Pulmonary artery endothelial cell (primary cell): ENCODE measurements at regions not wholly inside any gene's neighbourhood (a gene's known extent, or its start where the extent isn't known, plus 50 kb on each side); places are given as distances from the start of the nearest gene placed in this dataset.

Experiments
- DNase-seq: peaks from one replicate; pipeline ENCODE4 v3.0.0-alpha.2; 2011; ENCODE audit warnings: low read depth, low spot score

DNA sequence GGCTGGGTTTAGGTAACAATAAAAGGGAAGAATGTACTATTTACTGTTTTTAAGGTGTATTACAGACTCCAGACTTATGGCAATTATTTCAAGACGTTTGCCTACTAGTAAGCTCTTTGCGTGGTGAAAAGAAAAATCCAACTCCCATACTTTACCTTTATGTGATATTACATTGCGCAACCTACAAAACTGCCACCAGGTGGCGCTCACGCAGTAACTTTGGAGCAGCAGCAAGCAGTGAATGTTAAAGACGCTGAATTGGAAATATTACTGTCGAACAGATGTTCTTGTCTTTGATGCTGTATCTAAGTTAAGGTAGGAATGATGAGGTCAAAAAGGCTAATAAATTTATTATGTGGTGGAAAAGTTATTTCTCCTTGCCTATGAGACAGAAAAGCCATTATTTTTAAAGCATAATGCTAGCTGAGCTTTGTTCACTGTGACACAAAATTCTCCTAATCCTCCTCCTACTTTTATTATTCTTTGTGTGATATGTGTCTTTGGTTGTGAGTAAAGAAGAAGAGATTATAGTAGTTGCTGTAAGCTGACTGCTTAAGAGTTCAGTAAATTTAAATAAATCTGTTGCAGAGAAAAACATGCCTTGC, 1099.8 kb upstream of the TENM3 start:
- peak; percentile 26 for DNase-seq

DNA sequence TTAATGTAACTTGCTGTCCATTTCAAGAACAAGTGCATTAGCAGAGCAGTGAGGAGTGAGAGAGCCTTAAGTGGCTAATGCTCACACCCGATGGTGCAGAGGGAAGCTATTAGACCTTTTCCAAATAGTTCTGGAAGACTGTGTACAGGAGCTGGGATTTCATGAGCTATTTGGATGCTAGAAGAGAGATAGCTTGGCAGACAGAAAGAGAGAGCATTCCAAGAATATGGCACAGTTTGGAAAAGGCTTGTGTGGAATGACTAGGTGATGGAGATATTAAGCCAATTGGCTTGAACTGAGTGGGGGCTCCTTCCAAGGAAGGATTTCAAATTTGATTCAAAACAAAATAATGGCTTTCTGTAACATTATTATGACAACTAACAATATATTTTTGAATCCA, 1097.2 kb upstream of the TENM3 start:
- DNase-seq, result no peak

DNA sequence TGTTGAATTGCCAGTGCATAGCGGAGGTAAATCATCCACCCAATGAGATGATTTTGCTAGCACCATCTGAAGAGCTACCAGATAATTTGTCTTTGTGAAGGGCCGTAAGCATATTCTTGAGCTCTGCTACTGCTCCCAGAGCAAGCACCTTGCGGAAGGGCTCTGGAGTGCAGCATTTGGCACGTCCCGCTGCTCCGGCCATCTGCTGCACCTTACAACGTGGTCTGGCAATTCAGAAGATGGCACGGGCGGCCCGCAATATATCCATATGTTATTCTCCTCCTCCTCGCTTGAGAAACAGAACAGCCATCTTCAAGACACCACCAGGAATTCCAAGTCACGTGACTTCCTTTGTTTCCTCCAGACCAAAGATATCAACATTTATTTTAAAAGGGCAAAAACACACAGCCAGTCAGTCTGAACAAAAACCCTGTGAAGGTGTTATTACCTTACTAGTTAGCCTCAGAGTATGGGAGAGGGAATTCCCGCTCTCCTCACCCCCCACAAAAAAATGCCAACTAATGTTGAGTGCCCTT, 1095.7 kb upstream of the TENM3 start:
- DNase-seq, result no peak

DNA sequence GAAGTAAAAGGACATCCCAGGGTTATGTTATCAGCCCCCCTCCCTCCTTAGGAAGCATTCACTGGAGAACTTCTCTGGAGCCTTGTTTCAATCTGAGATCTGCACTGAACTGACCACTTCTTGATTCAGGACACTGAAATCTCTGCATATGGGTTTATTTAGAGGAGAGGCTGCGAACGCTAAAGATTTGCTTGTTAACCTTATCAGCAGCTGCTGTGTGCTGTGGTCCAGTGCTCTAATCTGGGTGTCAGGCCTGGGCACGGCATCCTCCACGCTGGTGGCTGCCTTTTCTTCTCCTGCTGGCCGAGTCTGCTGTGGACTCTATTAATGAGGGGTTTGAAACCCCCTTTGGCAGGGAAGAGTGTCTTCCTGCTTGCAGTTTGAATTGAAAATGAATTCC, 1094.7 kb upstream of the TENM3 start:
- no peak for DNase-seq

DNA sequence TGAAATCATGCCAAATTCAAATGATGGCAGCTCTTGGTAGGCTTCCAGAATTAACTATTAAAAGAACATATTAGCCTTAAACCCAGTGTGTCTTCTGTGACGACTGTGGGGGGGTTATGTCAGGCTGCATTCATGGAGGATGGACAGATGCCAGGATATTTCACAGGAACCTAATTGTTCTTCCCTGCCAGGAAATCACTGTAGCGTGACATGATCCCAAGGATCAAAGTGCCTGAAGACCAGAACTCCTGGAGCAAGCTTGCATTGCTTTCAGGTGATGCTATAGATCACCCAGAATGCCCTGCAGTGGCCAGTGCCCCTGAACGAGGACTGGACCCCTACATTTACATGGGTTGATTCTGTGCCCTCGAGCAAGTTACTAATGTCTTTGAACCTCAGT, 1093.0 kb upstream of the TENM3 start:
- no peak for DNase-seq

DNA sequence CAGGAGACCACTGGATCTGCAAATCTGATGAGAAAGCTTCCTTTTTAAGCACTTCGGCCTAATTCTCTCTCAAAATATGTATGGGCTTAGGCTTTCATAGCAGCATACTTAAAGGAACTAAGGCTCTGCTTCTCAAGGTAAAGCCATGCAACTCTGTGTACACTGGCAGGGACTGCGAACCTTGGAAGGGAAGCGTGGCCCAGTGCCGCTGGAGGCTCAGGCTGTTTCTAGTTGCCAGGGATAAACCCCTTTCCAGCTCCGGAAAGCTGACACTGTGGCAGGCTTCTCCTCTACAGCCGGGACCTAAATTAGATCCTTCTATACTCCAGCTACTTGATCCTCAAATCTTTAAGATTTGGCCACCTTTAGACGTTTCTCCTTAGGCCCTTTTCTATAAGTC, 1091.3 kb upstream of the TENM3 start:
- no peak for DNase-seq

DNA sequence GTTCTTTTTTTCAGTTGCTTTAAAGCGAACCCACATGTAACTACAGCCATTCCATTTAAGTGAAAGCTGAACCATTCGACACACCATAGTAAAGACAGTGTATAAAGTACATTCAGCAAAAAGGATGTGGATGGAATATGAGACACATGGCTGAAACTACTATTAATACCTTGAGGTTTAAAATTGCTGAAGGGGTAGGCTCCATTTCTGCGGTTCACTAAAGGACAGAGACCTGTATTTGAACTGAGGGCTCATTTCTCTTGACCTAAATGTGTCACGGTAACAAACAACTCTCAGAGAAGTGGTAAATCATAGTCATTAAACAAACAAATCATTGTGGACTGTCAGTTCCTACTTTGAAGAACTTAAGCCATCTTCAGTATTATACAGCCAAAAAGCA, 1085.6 kb upstream of the TENM3 start:
- no peak for DNase-seq

DNA sequence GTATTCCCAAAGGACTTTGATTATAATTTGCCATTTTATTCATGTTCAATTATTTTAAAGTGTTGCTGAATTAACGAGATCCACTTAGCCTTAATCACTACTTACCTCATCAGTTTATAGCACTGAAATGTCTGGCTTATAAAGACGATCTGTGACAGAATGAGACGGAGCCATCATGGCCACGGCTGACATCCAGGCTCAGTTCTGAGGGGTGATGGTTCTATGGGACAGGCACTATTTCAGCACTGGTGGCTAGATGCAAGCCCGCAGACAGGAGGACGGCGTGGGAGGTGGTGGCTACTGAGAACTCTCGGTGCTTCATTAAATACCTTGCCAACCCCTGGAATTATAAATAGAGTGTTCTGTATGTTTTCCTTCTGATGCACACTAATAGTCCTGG, 1084.2 kb upstream of the TENM3 start:
- DNase-seq, result no peak

DNA sequence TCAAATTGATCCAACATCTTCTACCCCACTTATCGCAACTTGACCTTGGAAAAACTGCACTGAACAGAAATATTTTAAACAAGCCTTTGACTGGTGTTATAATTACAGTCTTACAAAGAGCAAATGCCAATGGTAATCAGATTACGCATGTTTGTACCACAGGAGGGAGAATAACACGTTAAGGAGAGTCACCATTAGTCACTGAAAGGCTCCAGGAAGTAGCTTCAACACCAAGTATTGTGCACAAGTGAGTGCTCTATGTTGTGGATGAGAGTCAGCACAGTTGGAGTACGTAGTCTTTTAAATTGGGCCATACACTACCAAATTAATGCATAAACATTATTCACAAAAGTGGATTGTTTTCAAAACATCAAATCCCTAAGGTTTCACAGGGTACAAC, 1081.5 kb upstream of the TENM3 start:
- DNase-seq, result no peak

DNA sequence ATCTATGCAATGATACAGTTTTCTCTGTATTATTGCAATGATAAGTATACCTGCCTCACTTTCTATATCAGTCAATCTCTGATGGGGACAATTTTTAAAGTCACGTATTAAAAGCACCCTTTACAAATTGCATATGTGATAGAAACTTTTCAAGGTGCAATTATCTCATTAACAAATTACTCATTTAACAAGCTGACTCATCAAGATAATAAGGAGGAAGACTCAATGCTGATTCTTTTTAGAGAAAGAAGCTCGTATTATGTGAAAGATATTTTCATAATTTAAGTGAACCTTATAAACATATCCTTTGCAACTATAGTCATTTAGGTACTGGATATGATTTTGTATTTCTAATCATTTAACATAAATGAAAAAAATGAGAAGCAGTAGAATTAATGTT, 1080.9 kb upstream of the TENM3 start:
- DNase-seq, result no peak

DNA sequence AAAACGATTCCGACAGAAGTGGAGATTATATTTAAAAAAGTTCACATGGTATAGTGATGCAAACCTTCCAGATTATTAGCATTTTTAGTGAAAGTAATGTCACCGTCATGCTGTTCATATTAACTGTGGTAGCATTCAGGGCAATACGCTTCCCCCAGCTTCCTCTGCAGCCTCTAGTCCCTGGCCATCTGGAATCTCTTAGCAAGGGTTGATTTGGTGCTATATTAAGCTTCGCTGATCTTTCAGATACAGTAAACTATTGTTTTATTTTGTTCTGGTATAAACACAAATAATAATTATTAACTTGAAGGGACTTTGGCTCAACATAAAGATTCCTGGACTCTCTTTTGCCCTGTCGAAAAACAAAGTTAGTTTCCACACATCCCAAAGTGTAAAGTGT, 1080.5 kb upstream of the TENM3 start:
- no peak for DNase-seq

DNA sequence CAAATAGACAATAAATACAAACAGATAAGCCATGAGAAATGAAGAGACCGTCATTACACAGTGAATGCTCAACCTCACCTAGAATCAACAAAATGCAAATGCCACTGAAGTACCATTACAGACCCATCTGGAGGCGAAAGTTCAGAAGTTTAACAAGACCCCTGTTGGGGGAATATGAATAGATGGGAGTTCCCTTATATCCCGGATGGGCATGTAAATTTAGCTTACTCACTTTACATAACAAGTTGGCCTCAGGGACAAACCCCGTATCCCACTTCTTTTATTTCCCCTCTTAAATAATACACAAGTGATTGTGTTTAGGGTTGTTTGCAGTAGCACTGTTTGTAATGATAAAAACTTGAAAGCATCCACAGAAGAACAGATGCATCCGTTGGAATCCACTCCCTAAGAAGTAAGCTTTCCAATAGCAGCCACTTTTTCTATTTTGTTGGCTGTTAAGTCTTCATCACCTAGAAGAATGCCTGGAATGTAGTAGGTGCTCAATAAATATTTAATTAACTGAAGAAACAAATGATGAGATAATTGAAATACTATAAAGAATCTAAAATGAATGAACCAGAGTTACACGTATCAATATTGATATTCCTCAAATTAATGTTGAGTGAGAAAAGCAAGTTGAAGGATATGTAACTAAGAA, 1076.3 kb upstream of the TENM3 start:
- no peak for DNase-seq

DNA sequence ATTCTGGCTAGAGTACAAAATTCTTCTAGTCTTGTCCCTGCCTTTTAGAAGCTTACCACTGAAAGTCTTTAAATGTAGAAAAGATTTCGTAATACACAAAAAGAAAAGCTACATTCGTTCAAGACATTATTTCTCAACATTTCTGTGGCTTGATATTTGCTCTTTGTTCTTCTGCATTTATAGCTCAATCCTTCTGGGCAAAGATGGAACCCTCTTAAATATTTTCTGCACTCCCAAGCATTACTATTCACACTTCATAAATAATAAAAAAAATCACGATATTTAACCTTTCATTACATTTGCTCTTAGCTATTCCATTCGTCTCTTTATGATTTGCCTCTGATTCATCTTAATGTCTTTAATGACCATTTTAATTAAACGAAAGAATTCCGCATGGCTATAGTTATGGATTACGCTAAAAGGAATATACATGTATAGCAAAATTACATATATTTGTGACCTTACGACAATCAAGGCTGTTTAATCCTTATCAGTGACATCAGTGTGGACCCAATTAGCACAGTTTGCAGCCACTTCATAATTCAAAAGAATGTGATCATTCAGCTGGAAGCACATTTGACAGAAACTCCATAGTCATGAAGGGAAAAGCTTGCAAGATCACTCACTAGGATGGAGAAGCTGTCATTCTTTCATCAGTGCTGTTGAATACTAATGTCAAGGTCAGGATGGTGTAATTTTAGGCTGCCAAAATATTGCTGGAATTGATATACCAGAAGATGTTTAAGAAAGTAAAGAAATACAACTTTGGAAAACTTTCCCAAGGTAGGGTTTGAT, 1075.0 kb upstream of the TENM3 start:
- no peak for DNase-seq

DNA sequence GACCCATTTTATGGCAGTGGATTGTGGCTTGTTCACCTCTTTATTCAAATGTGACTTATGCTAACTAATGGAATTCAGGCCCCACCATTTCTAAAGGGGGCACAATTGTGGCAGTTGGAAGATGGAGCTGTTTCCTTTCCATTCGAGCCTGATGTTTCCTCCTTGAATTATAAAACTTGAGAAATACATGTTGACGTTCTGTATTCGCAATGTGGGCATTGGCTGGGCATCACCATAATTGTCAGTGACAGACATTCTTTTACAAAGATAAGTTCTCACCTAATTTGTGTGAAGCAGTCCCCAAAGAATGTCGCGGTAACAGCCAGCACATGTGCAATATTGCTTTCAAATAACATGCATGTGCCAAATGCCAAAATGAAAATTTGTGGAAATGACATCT, 1070.2 kb upstream of the TENM3 start:
- no peak for DNase-seq

DNA sequence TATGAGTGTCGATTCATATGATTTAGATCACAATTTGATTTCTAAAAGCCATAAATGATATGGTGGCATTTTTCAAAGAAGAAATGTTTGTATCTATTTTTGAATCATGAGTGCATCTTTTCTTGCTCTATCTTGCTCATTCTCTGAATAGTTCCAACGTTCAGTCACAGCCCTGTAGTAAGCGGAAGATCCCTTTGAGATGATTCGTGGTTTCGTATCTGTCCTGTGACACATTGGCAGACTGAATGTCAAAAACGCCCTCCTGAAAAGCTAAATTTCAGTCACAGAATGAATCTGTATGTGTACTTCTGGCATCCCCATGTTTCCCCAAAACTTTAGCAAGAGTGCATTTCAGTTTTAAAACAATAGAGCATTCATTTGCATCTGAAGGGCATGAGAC, 1066.9 kb upstream of the TENM3 start:
- no peak for DNase-seq

DNA sequence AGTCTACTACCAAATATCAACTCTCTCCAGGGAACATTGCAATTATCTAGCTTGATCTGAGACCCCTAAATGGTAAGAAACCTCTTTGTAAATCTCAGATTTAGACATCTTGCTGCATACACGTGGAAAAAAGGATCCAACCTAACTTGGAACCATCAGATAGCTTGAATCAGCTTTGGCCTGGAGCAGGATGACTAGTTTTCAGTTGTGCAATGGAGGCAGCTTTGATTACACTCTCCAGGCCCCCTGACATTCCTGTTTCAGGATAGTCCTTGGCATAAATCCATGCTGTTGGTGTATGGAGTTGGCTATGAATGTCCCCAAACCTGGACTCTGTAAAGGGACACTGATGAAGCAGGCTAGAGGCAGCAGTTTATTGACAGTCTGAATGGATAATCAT, 1061.9 kb upstream of the TENM3 start:
- no peak for DNase-seq

DNA sequence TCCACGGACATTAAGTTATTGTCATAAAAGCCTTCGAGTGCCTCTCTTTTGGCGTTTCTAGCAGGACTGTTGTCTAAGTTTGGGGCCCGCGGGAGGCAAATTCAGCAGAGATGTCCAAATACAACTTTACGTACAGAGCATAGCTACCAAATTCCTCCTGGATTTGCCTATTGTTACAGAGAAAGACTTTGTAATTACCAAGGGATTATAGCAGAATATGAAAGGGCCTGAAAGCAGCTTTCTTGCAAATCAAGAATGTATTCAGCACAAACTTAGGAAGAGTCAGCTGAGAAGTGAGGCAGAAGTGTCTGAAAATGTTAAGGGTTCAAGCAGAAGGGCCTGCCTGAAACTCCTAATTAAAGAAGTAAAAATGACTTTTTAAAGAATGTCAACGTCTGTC, 1053.5 kb upstream of the TENM3 start:
- no peak for DNase-seq

DNA sequence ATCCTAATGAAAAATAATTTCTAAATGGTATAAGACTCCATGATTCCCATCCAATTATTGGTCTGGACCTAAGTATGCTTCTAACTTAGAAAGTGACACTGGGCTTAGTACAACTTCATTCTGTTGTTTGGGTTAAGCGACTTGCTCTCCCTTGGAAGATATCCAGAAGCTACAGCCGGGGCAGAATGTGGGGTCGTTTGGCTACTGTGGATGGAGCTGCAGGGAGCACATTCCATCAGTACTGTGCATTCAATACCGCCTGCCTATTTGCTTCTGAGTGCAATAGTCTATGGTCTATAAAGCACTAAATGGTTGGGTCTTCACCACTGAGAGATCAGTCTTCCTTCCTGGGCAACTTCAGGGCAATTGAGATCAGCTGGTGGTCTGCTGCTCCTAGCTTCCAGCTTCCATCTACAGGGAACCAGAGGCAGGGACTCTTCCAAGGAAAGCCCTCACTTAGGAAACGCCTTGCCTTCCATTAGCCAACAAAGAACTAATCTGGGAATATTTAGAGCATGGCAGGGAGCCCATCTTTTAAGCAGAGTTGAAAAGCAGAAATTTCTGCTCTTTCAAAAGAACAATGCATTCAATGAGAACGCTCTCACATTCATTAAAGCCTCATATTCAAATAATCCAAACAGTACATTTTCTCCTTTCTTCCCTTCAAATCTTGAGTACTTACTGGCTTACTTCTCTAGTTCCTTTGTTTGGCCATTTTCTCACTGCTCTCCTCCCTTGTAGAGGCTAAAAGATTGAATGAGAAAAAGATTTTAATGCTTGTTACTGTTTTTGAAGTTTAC, 1049.9 kb upstream of the TENM3 start:
- DNase-seq, result no peak

DNA sequence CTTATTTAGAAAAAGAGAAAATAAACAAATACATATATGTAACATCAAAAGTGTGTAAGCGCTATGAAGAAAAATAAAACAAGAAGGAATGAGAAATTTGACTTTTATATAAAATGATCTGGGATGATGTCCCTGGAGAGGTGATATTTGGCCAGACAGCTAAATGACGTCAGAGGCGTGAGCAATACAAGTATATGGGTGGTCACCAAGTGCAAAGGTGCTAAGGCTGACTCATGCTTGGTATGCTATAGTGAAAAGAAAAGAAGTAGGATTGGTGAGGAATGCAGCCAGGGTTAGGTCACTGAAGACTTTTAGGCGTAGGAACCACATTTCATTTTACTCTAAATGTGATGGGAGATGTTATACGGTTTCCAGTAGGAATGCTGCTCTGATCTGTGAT, 1049.1 kb upstream of the TENM3 start:
- no peak for DNase-seq

DNA sequence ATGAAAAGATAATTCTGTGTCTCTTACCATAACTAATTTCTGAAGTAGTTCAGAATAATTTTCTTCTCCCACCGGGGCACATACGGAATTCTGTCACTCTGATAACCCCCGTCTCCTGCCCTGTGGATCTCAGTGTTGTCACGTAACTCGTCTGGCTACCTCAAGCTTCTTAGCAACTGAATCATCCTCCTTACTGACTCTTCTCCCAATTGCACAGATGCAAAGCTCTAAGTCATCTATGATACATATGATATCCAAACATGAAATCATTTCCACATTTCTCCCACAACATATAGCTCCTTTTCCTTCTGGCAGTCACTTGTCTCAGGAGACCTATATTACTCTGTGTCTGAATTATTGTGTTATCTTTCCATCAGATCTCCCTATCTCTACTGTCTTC, 1043.1 kb upstream of the TENM3 start:
- DNase-seq, result no peak

DNA sequence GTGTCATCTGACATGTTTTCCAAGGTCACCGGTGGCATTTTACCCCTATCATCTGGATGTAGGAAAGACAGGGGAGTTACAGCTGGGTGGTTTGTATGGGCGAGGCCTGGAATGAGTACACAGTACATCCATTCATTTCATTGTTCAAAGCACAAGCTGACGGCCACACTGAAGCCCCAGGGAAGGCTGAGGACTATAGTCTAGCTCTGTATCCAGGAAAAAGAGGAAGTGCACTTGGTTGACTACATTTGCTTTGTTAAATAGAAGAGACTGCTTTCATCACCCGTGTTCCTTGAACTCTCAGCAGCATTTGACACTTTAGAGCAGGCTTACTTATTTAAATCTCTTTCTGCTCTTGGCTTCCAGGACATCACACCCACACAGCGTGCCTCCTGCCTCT, 1041.0 kb upstream of the TENM3 start:
- no peak for DNase-seq

DNA sequence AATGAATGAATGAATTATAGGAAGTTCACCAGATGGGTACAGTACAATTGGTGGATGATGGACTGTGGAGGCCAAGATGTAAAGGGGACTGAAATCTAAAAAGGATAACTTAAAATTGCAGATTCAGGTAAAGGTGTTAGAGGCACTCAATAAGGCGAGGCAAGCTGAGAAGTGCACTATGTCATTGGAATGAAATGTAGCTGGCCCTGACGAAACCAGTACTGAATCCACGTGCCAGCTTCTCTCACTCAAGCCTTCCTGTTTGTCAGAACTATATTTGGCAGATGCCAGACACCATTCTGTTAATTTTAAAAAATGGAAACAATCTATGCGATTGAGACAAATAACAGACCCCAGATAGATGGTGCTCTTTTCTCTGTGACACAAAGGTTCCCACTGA, 1039.1 kb upstream of the TENM3 start:
- no peak for DNase-seq
